GM23338 (cell line): ENCODE measurements at regions not wholly inside any gene's neighbourhood (a gene's known extent, or its start where the extent isn't known, plus 50 kb on each side); places are given as distances from the start of the nearest gene placed in this dataset.

Experiments used
- ATAC-seq: fragments of 200-7000 bp; cut with Tn5 transposase; 3 replicates; pipeline ENCODE4 v1.9.1; 2020
- DNase-seq: peaks from one replicate; pipeline ENCODE4 v3.0.0-alpha.2; 2015; ENCODE audit warnings: low spot score
- H2AFZ ChIP-seq: fragments of 200-600 bp; sonication (generic); 2 replicates; pipeline ENCODE4 v1.8.0; 2016; ENCODE audit warnings: antibody characterized with exemption, mild to moderate bottlenecking, moderate library complexity
- H3F3A ChIP-seq: fragments of 200-600 bp; sonication (generic); replicated peaks from 2 replicates; pipeline ENCODE4 v1.8.0; 2017; ENCODE audit warnings: antibody characterized with exemption, mixed run types, low read depth
- H3K27ac ChIP-seq: fragments of 200-600 bp; sonication (generic); 2 replicates; pipeline ENCODE4 v1.6.1; 2016; ENCODE audit warnings: low read depth
- H3K27me3 ChIP-seq: fragments of 200-600 bp; sonication (generic); 2 replicates; pipeline ENCODE4 v1.8.0; 2016; ENCODE audit warnings: mild to moderate bottlenecking, mixed run types, moderate library complexity; ENCODE audit not compliant: insufficient read depth
- H3K36me3 ChIP-seq: fragments of 200-600 bp; sonication (generic); 2 replicates; pipeline ENCODE4 v1.8.0; 2016; ENCODE audit warnings: mild to moderate bottlenecking; ENCODE audit not compliant: insufficient read depth
- H3K4me1 ChIP-seq: fragments of 200-600 bp; sonication (generic); 2 replicates; pipeline ENCODE4 v1.8.0; 2016; ENCODE audit warnings: mild to moderate bottlenecking, moderate library complexity; ENCODE audit not compliant: insufficient read depth
- H3K4me2 ChIP-seq: fragments of 200-600 bp; sonication (generic); 2 replicates; pipeline ENCODE4 v1.7.1; 2017; ENCODE audit warnings: mixed run types
- H3K4me3 ChIP-seq: fragments of 200-600 bp; sonication (generic); 2 replicates; pipeline ENCODE4 v1.6.1; 2016; ENCODE audit warnings: mixed run types
- H3K79me2 ChIP-seq: fragments of 200-600 bp; sonication (generic); replicated peaks from 2 replicates; pipeline ENCODE4 v1.8.0; 2017; ENCODE audit warnings: mild to moderate bottlenecking; ENCODE audit not compliant: insufficient read depth
- H3K9me2 ChIP-seq: fragments of 200-600 bp; sonication (generic); 2 replicates; pipeline ENCODE4 v1.8.0; 2017; ENCODE audit not compliant: insufficient read depth
- H4K20me1 ChIP-seq: fragments of 200-600 bp; sonication (generic); replicated peaks from 2 replicates; pipeline ENCODE4 v1.8.0; 2017; ENCODE audit warnings: mild to moderate bottlenecking; ENCODE audit not compliant: insufficient read depth
- H3K27ac Mint-ChIP-seq: 2 replicates; pipeline ENCODE4 v1.8.0; 2020; ENCODE audit warnings: inconsistent platforms, mild to moderate bottlenecking, moderate library complexity, mixed read lengths
- H3K27me3 Mint-ChIP-seq: 3 replicates; pipeline ENCODE4 v1.8.0; 2022; ENCODE audit warnings: low read depth, mild to moderate bottlenecking, moderate library complexity, mixed read lengths, inconsistent platforms; ENCODE audit not compliant: insufficient read depth, poor library complexity
- H3K36me3 Mint-ChIP-seq: 3 replicates; pipeline ENCODE4 v1.8.0; 2021; ENCODE audit warnings: low read depth, mild to moderate bottlenecking, inconsistent platforms, moderate library complexity, mixed read lengths
- H3K4me1 Mint-ChIP-seq: 3 replicates; pipeline ENCODE4 v1.8.0; 2020; ENCODE audit warnings: mild to moderate bottlenecking, inconsistent platforms, mixed read lengths
- H3K4me3 Mint-ChIP-seq: 3 replicates; pipeline ENCODE4 v1.8.0; 2021; ENCODE audit warnings: moderate library complexity, mild to moderate bottlenecking, inconsistent platforms, mixed read lengths
- H3K9me3 Mint-ChIP-seq: 3 replicates; pipeline ENCODE4 v1.8.0; 2020; ENCODE audit warnings: moderate library complexity, mild to moderate bottlenecking, inconsistent platforms, mixed read lengths
- CREB1 ChIP-seq: fragments of 250-450 bp; sonication (Bioruptor Pico); IDR thresholded peaks from 2 replicates; pipeline ENCODE4 v1.5.0; 2020; ENCODE audit warnings: low read depth, mild to moderate bottlenecking, moderate library complexity
- EZH2 ChIP-seq: fragments of 200-600 bp; sonication (generic); IDR thresholded peaks from one replicate; pipeline ENCODE4 v1.8.0; 2017; ENCODE audit warnings: antibody characterized with exemption, mild to moderate bottlenecking, low read depth; ENCODE audit not compliant: unreplicated experiment
- JUNB ChIP-seq: IDR thresholded peaks from one replicate; pipeline ENCODE4 v1.6.1; 2016; ENCODE audit warnings: antibody characterized with exemption; ENCODE audit not compliant: unreplicated experiment
- NANOG ChIP-seq: IDR thresholded peaks from 2 replicates; pipeline ENCODE4 v1.6.1; 2016; ENCODE audit warnings: antibody characterized with exemption, borderline replicate concordance
- POLR2AphosphoS5 ChIP-seq: IDR thresholded peaks from 2 replicates; pipeline ENCODE4 v1.6.1; 2016; ENCODE audit warnings: antibody characterized with exemption, low read depth
- STAT1 ChIP-seq: IDR thresholded peaks from one replicate; pipeline ENCODE4 v1.6.1; 2016; ENCODE audit warnings: antibody characterized with exemption; ENCODE audit not compliant: unreplicated experiment
- ZNF114 ChIP-seq: fragments of 250-450 bp; sonication (Bioruptor Pico); IDR thresholded peaks from 2 replicates; pipeline ENCODE4 v1.5.0; 2020; ENCODE audit warnings: mild to moderate bottlenecking, moderate library complexity
- ZNF331 ChIP-seq: fragments of 250-450 bp; sonication (Bioruptor Pico); IDR thresholded peaks from 2 replicates; pipeline ENCODE4 v1.5.0; 2020; ENCODE audit warnings: low read depth, mild to moderate bottlenecking, moderate library complexity
- TF ChIP-seq, protein P1 (sequence below): fragments of 250-450 bp; sonication (Bioruptor Pico); IDR thresholded peaks from 2 replicates; pipeline ENCODE4 v1.5.0; 2020; ENCODE audit warnings: mild to moderate bottlenecking, moderate library complexity
- TF ChIP-seq, protein P2 (sequence below), 2 experiments: fragments of 200-600 bp in 1 of 2; sonication (generic) in 1 of 2; conservative IDR thresholded peaks; 2 replicates each; pipeline versions ENCODE4 v1.5.1 to v1.6.1; 2016 to 2017; ENCODE audit warnings: antibody characterized with exemption in 2 of 2, low read depth in 2 of 2, mild to moderate bottlenecking in 2 of 2, moderate library complexity in 1 of 2
- TF ChIP-seq, protein P3 (sequence below): IDR thresholded peaks from 2 replicates; pipeline ENCODE4 v1.6.1; 2016; ENCODE audit warnings: antibody characterized with exemption

- TF ChIP-seq, protein P1, sequence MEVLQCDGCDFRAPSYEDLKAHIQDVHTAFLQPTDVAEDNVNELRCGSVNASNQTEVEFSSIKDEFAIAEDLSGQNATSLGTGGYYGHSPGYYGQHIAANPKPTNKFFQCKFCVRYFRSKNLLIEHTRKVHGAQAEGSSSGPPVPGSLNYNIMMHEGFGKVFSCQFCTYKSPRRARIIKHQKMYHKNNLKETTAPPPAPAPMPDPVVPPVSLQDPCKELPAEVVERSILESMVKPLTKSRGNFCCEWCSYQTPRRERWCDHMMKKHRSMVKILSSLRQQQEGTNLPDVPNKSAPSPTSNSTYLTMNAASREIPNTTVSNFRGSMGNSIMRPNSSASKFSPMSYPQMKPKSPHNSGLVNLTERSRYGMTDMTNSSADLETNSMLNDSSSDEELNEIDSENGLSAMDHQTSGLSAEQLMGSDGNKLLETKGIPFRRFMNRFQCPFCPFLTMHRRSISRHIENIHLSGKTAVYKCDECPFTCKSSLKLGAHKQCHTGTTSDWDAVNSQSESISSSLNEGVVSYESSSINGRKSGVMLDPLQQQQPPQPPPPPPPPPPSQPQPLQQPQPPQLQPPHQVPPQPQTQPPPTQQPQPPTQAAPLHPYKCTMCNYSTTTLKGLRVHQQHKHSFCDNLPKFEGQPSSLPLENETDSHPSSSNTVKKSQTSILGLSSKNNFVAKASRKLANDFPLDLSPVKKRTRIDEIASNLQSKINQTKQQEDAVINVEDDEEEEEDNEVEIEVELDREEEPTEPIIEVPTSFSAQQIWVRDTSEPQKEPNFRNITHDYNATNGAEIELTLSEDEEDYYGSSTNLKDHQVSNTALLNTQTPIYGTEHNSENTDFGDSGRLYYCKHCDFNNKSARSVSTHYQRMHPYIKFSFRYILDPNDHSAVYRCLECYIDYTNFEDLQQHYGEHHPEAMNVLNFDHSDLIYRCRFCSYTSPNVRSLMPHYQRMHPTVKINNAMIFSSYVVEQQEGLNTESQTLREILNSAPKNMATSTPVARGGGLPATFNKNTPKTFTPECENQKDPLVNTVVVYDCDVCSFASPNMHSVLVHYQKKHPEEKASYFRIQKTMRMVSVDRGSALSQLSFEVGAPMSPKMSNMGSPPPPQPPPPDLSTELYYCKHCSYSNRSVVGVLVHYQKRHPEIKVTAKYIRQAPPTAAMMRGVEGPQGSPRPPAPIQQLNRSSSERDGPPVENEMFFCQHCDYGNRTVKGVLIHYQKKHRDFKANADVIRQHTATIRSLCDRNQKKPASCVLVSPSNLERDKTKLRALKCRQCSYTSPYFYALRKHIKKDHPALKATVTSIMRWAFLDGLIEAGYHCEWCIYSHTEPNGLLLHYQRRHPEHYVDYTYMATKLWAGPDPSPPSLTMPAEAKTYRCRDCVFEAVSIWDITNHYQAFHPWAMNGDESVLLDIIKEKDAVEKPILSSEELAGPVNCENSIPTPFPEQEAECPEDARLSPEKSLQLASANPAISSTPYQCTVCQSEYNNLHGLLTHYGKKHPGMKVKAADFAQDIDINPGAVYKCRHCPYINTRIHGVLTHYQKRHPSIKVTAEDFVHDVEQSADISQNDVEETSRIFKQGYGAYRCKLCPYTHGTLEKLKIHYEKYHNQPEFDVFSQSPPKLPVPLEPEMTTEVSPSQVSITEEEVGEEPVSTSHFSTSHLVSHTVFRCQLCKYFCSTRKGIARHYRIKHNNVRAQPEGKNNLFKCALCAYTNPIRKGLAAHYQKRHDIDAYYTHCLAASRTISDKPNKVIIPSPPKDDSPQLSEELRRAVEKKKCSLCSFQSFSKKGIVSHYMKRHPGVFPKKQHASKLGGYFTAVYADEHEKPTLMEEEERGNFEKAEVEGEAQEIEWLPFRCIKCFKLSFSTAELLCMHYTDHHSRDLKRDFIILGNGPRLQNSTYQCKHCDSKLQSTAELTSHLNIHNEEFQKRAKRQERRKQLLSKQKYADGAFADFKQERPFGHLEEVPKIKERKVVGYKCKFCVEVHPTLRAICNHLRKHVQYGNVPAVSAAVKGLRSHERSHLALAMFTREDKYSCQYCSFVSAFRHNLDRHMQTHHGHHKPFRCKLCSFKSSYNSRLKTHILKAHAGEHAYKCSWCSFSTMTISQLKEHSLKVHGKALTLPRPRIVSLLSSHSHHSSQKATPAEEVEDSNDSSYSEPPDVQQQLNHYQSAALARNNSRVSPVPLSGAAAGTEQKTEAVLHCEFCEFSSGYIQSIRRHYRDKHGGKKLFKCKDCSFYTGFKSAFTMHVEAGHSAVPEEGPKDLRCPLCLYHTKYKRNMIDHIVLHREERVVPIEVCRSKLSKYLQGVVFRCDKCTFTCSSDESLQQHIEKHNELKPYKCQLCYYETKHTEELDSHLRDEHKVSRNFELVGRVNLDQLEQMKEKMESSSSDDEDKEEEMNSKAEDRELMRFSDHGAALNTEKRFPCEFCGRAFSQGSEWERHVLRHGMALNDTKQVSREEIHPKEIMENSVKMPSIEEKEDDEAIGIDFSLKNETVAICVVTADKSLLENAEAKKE = no peak
- no peak for TF ChIP-seq STAT1
These were observed 238.8 kb upstream of the GCFC2 start (continued) for GRCh38 chr2:75949385-75950030.

- peaks cover 10% of the 10 kb centered on the region; the same call in 2 of the 3 replicates for H3K36me3 Mint-ChIP-seq
- H4K20me1 ChIP-seq = no peaks in the 10 kb centered on the region
- no peak for ATAC-seq
- no peak overlapping the region for H3K4me2 ChIP-seq
- no peak overlapping the region for H3K27ac ChIP-seq
- H3K4me1 ChIP-seq = no peaks in the 10 kb centered on the region
- H3K4me1 Mint-ChIP-seq = no peaks in the 10 kb centered on the region
- H3K9me2 ChIP-seq = 0 out of 2 replicates have a peak, but pooled peaks cover 5% of the 10 kb centered on the region
- DNase-seq = no peak
- no peaks in the 10 kb centered on the region for H3K36me3 ChIP-seq
- H3K27me3 ChIP-seq = no peaks in the 10 kb centered on the region
- H2AFZ ChIP-seq = no peak overlapping the region
- H3K9me3 Mint-ChIP-seq = peaks cover 15% of the 10 kb centered on the region
- H3K4me3 Mint-ChIP-seq = no peak overlapping the region
- H3F3A ChIP-seq = no peaks in the 10 kb centered on the region
- H3K27me3 Mint-ChIP-seq = no peaks in the 10 kb centered on the region
- H3K79me2 ChIP-seq = no peaks in the 10 kb centered on the region
- H3K4me3 ChIP-seq = no peak overlapping the region
- no peak overlapping the region for H3K27ac Mint-ChIP-seq
- TF ChIP-seq ZNF331 (CRISPR knock-in tag) (no peak), STAT1 (no peak), JUNB (no peak), NANOG (no peak), EZH2 (no peak), POLR2AphosphoS5 (no peak), CREB1 (CRISPR knock-in tag) (no peak), ZNF114 (CRISPR knock-in tag) (no peak)
- TF ChIP-seq, protein P2, sequence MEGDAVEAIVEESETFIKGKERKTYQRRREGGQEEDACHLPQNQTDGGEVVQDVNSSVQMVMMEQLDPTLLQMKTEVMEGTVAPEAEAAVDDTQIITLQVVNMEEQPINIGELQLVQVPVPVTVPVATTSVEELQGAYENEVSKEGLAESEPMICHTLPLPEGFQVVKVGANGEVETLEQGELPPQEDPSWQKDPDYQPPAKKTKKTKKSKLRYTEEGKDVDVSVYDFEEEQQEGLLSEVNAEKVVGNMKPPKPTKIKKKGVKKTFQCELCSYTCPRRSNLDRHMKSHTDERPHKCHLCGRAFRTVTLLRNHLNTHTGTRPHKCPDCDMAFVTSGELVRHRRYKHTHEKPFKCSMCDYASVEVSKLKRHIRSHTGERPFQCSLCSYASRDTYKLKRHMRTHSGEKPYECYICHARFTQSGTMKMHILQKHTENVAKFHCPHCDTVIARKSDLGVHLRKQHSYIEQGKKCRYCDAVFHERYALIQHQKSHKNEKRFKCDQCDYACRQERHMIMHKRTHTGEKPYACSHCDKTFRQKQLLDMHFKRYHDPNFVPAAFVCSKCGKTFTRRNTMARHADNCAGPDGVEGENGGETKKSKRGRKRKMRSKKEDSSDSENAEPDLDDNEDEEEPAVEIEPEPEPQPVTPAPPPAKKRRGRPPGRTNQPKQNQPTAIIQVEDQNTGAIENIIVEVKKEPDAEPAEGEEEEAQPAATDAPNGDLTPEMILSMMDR (conservative IDR thresholded peaks at IDR 0.05; ENCODE audit: low read depth in 2 of 2) = no peak
- TF ChIP-seq, protein P3, sequence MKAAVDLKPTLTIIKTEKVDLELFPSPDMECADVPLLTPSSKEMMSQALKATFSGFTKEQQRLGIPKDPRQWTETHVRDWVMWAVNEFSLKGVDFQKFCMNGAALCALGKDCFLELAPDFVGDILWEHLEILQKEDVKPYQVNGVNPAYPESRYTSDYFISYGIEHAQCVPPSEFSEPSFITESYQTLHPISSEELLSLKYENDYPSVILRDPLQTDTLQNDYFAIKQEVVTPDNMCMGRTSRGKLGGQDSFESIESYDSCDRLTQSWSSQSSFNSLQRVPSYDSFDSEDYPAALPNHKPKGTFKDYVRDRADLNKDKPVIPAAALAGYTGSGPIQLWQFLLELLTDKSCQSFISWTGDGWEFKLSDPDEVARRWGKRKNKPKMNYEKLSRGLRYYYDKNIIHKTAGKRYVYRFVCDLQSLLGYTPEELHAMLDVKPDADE = no peak
These were observed 225.6 kb upstream of the GCFC2 start for GRCh38 chr2:75936311-75936710.
